Caco-2 (cell line): ENCODE measurements at regions not wholly inside any gene's neighbourhood (a gene's known extent, or its start where the extent isn't known, plus 50 kb on each side); places are given as distances from the start of the nearest gene placed in this dataset.

ENCODE experiments used
- BruUV-seq: library from RNA; stranded (reverse); fragments of 400-500 nt; replicated peaks from 2 replicates; lab custom pipeline; 2021; lab: Mats Ljungman, UMichigan
- CTCF ChIA-PET: fragments of 300-600 bp; sonication (Branson Sonifier 250); formaldehyde crosslinking; loops from one replicate; lab custom pipeline; 2022; ENCODE audit warnings: antibody characterized with exemption; lab: Charles Lee
- POLR2A ChIA-PET: fragments of 300-600 bp; sonication (Branson Sonifier 250); formaldehyde crosslinking; loops from one replicate; lab custom pipeline; 2022; ENCODE audit warnings: antibody characterized with exemption; lab: Charles Lee
- DNase-seq, 2 experiments: peaks; one replicate each; pipeline versions ENCODE4 v3.0.0 to v3.0.0-alpha.2; 2020 to 2022
- H3K27me3 ChIP-seq: replicated peaks from 2 replicates; pipeline ENCODE4 v1.6.0; 2011; ENCODE audit warnings: low read length; ENCODE audit not compliant: control insufficient read depth, insufficient read depth
- H3K36me3 ChIP-seq: 2 replicates; pipeline ENCODE4 v1.5.1; 2011; ENCODE audit warnings: low read length; ENCODE audit not compliant: control insufficient read depth, insufficient read depth
- H3K4me1 ChIP-seq: fragments of 250-450 bp; sonication (Bioruptor Pico); 2 replicates; pipeline ENCODE4 v1.5.1; 2020; ENCODE audit warnings: mild to moderate bottlenecking
- H3K4me3 ChIP-seq: 2 replicates; pipeline ENCODE4 v1.5.1; 2011; ENCODE audit warnings: low read depth, mild to moderate bottlenecking, control low read depth, low read length
- H3K9me3 ChIP-seq: fragments of 250-450 bp; sonication (Bioruptor Pico); 2 replicates; pipeline ENCODE4 v1.5.1; 2020; ENCODE audit warnings: mild to moderate bottlenecking, moderate library complexity
- H3K27ac Mint-ChIP-seq: one replicate; pipeline ENCODE4 v1.8.0; 2022; ENCODE audit warnings: mixed read lengths; ENCODE audit not compliant: unreplicated experiment
- H3K27me3 Mint-ChIP-seq: one replicate; pipeline ENCODE4 v1.8.0; 2022; ENCODE audit warnings: mixed read lengths; ENCODE audit not compliant: insufficient read depth, unreplicated experiment
- H3K36me3 Mint-ChIP-seq: one replicate; pipeline ENCODE4 v1.8.0; 2022; ENCODE audit warnings: mild to moderate bottlenecking, mixed read lengths; ENCODE audit not compliant: insufficient read depth, unreplicated experiment
- H3K4me1 Mint-ChIP-seq: one replicate; pipeline ENCODE4 v1.8.0; 2022; ENCODE audit warnings: low read depth, mixed read lengths; ENCODE audit not compliant: unreplicated experiment
- H3K4me3 Mint-ChIP-seq: one replicate; pipeline ENCODE4 v1.8.0; 2022; ENCODE audit warnings: mild to moderate bottlenecking, moderate library complexity, mixed read lengths; ENCODE audit not compliant: unreplicated experiment
- H3K9me3 Mint-ChIP-seq: one replicate; pipeline ENCODE4 v1.8.0; 2022; ENCODE audit warnings: mixed read lengths; ENCODE audit not compliant: unreplicated experiment
- intact Hi-C: fragments of 100-400 bp; cut with micrococcal nuclease; formaldehyde crosslinking; loops from one replicate; pipeline ENCODE4 v1.10.0; 2022; ENCODE audit not compliant: unreplicated experiment
- TF ChIP-seq, protein P1 (sequence below), 2 experiments: fragments of 200-600 bp in 1 of 2; IDR thresholded peaks; 1 replicate in 1 of 2; 2 replicates in 1 of 2; pipeline versions ENCODE4 v1.5.1 to v1.8.0; 2011 to 2022; ENCODE audit warnings: antibody characterized with exemption in 1 of 2, control low read depth in 1 of 2, inconsistent platforms in 1 of 2, low read depth in 1 of 2, low read length in 1 of 2, mild to moderate bottlenecking in 1 of 2, moderate library complexity in 1 of 2; ENCODE audit not compliant: insufficient read depth in 1 of 2, severe bottlenecking in 1 of 2, unreplicated experiment in 1 of 2

DNA sequence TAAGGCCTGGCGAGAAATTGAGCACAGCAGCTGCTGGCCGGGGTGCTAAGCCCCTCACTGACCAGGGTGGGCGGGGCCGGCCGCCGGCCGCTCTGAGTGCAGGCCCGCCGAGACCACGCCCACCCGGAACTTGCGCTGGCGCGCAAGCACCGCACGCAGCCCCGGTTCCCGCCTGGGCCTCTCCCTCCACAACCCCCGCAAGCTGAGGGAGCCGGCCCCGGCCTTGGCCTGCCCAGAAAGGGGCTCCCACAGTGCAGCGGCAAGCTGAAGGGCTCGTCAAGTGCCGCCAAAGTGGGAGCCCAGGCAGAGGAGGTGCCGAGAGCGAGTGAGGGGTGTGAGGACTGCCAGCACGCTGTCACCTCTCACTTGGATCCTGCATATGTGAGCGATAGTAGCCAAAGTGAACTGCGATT, 251.2 kb downstream of the GJA1 start:
- Histone ChIP-seq H3K36me3 (no peaks in the 10 kb centered on the region), H3K9me3 (no peaks in the 10 kb centered on the region), H3K27me3 (no peaks in the 10 kb centered on the region), H3K4me3 (no peak overlapping the region), H3K4me1 (peaks cover 28% of the 10 kb centered on the region)
- intact Hi-C loops, result no loop called here
- H3K27me3 Mint-ChIP-seq, result no peaks in the 10 kb centered on the region
- no peak overlapping the region for H3K27ac Mint-ChIP-seq
- peaks cover 28% of the 10 kb centered on the region for H3K9me3 Mint-ChIP-seq
- peaks cover 25% of the 10 kb centered on the region for H3K4me1 Mint-ChIP-seq
- peaks cover 5% of the 10 kb centered on the region for H3K36me3 Mint-ChIP-seq
- DNase-seq, result no peak
- ChIA-PET POLR2A (no interaction called here), CTCF (no interaction called here)
- H3K4me3 Mint-ChIP-seq, result no peak overlapping the region
- TF ChIP-seq, protein P1, sequence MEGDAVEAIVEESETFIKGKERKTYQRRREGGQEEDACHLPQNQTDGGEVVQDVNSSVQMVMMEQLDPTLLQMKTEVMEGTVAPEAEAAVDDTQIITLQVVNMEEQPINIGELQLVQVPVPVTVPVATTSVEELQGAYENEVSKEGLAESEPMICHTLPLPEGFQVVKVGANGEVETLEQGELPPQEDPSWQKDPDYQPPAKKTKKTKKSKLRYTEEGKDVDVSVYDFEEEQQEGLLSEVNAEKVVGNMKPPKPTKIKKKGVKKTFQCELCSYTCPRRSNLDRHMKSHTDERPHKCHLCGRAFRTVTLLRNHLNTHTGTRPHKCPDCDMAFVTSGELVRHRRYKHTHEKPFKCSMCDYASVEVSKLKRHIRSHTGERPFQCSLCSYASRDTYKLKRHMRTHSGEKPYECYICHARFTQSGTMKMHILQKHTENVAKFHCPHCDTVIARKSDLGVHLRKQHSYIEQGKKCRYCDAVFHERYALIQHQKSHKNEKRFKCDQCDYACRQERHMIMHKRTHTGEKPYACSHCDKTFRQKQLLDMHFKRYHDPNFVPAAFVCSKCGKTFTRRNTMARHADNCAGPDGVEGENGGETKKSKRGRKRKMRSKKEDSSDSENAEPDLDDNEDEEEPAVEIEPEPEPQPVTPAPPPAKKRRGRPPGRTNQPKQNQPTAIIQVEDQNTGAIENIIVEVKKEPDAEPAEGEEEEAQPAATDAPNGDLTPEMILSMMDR (IDR thresholded peaks at IDR 0.05; ENCODE audit: insufficient read depth in 1 of 2, low read depth in 1 of 2, low read length in 1 of 2, severe bottlenecking in 1 of 2, unreplicated experiment in 1 of 2), result no peak
- no TSS peak for BruUV-seq

DNA sequence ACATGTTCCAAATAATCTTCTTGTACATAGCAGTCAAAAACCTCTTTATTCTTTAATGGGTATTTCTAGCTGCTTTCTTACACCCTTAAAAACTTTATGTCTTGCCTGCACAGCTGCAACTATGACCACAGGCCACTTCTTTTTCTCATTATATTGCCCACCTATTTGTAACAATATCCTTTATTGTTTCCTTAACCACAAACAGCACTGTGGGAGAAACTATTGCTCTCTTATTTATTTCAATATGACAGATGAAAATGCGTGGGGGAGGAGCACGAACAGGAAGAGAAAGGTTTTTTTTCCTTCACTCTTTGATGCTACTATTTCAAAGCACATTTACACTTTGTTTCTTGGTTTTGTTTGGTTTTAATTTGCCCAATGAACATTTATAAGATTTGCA, 253.5 kb downstream of the GJA1 start:
- H3K4me3 Mint-ChIP-seq, result no peak overlapping the region
- Histone ChIP-seq H3K27me3 (no peaks in the 10 kb centered on the region), H3K9me3 (no peaks in the 10 kb centered on the region), H3K36me3 (no peaks in the 10 kb centered on the region), H3K4me1 (peaks cover 41% of the 10 kb centered on the region), H3K4me3 (no peak overlapping the region)
- CTCF ChIA-PET, result no interaction called here
- DNase-seq, result no peak
- BruUV-seq, result no TSS peak
- TF ChIP-seq, protein P1 (IDR thresholded peaks at IDR 0.05; ENCODE audit: insufficient read depth in 1 of 2, low read depth in 1 of 2, low read length in 1 of 2, severe bottlenecking in 1 of 2, unreplicated experiment in 1 of 2), result no peak
- peaks cover 38% of the 10 kb centered on the region for H3K4me1 Mint-ChIP-seq
- no peak overlapping the region for H3K27ac Mint-ChIP-seq
- peaks cover 10% of the 10 kb centered on the region for H3K9me3 Mint-ChIP-seq
- intact Hi-C loops, result no loop called here
- no peaks in the 10 kb centered on the region for H3K27me3 Mint-ChIP-seq
- POLR2A ChIA-PET, result no interaction called here
- H3K36me3 Mint-ChIP-seq, result peaks cover 5% of the 10 kb centered on the region

DNA sequence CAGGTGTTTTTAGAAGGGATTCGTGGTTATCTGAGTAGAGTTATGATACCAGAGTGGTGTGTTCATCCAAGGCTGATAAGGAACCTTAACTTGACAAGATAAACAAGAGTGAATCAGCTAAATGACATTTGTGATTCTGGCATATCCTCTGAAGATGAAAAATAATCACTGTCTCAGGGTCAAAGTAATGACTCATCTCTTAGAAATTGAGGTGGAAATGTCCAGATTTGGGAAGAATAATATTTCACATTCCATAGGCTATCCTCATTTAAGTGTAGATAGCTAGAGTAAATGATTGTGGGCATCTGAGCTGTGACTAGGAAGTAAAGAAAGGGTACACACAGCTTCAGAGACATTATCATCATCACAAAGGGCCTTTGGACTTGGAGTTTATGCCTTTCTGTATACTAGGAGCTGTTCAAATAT, 255.7 kb downstream of the GJA1 start:
- ChIA-PET CTCF (interaction anchor here (0.5 to 0.6 kb wide), 2 partner anchors 115 to 235 kb away, joined by 3 to 4 read pairs; no protein-coding TSS in a partner anchor), POLR2A (no interaction called here)
- H3K4me1 ChIP-seq, result peaks cover 41% of the 10 kb centered on the region
- H3K36me3 Mint-ChIP-seq, result peaks cover 5% of the 10 kb centered on the region
- H3K4me3 ChIP-seq, result no peak overlapping the region
- H3K4me3 Mint-ChIP-seq, result peak overlapping the region; percentile 30
- H3K27me3 ChIP-seq, result no peaks in the 10 kb centered on the region
- no peaks in the 10 kb centered on the region for H3K9me3 ChIP-seq
- H3K36me3 ChIP-seq, result no peaks in the 10 kb centered on the region
- no peaks in the 10 kb centered on the region for H3K27me3 Mint-ChIP-seq
- BruUV-seq, result no TSS peak
- peaks cover 38% of the 10 kb centered on the region for H3K4me1 Mint-ChIP-seq
- peaks cover 10% of the 10 kb centered on the region for H3K9me3 Mint-ChIP-seq
- TF ChIP-seq, protein P1 (IDR thresholded peaks at IDR 0.05; ENCODE audit: insufficient read depth in 1 of 2, low read depth in 1 of 2, low read length in 1 of 2, severe bottlenecking in 1 of 2, unreplicated experiment in 1 of 2), result no peak
- intact Hi-C loops, result loop anchor here (1.0 to 2.0 kb wide), 3 partner anchors 158 to 260 kb away; no protein-coding TSS in a partner anchor
- peak overlapping the region; percentile 79 for H3K27ac Mint-ChIP-seq
- DNase-seq, result peak in 1 of 2 experiments; percentile 35
